Duodenal mucosa (tissue), 2 donors: ENCODE measurements at regions not wholly inside any gene's neighbourhood (a gene's known extent, or its start where the extent isn't known, plus 50 kb on each side); places are given as distances from the start of the nearest gene placed in this dataset.

Experiments used
- H3K27ac ChIP-seq: one replicate; pipeline ENCODE4 v1.7.0; 2013; ENCODE audit warnings: low read depth, low read length
- H3K27me3 ChIP-seq, 2 donors: one replicate each; pipeline ENCODE4 v1.7.0; 2013; ENCODE audit warnings: low read length in 2 of 2, control low read depth in 1 of 2; ENCODE audit not compliant: insufficient read depth in 2 of 2, control insufficient read depth in 1 of 2
- H3K36me3 ChIP-seq, 2 donors: one replicate each; pipeline ENCODE4 v1.7.0; 2013; ENCODE audit warnings: low read length in 2 of 2, control low read depth in 1 of 2; ENCODE audit not compliant: insufficient read depth in 2 of 2, control insufficient read depth in 1 of 2
- H3K4me1 ChIP-seq, 2 donors: one replicate each; pipeline ENCODE4 v1.7.0; 2013; ENCODE audit warnings: low read length in 2 of 2, control low read depth in 1 of 2; ENCODE audit not compliant: insufficient read depth in 2 of 2, control insufficient read depth in 1 of 2
- H3K4me3 ChIP-seq, 2 donors: one replicate each; pipeline ENCODE4 v1.7.0; 2013; ENCODE audit warnings: low read length in 2 of 2, low read depth in 1 of 2
- H3K9ac ChIP-seq, 2 donors: one replicate each; pipeline ENCODE4 v1.7.0; 2013; ENCODE audit warnings: low read length in 2 of 2, low read depth in 1 of 2
- H3K9me3 ChIP-seq, 2 donors: one replicate each; pipeline ENCODE4 v1.7.0; 2013; ENCODE audit warnings: low read length in 2 of 2, control low read depth in 1 of 2; ENCODE audit not compliant: control insufficient read depth in 1 of 2

- no peaks in the 10 kb centered on the region for H3K27me3 ChIP-seq
- H3K4me1 ChIP-seq: no peaks in the 10 kb centered on the region
- H3K9ac ChIP-seq: no peak overlapping the region
- no peaks in the 10 kb centered on the region for H3K36me3 ChIP-seq
- H3K9me3 ChIP-seq: no peaks in the 10 kb centered on the region
- H3K27ac ChIP-seq: no peak overlapping the region
- H3K4me3 ChIP-seq: no peak overlapping the region
Measured at GRCh38 chr2:116645155-116645554, 1169.3 kb upstream of the DDX18 start.

GRCh38 chr2:116668691-116669090 is 1145.8 kb upstream of the DDX18 start:
- Histone ChIP-seq H3K27ac (no peak overlapping the region), H3K9me3 (no peaks in the 10 kb centered on the region), H3K9ac (no peak overlapping the region), H3K36me3 (no peaks in the 10 kb centered on the region), H3K4me1 (no peaks in the 10 kb centered on the region), H3K27me3 (no peaks in the 10 kb centered on the region), H3K4me3 (no peak overlapping the region)

- Histone ChIP-seq H3K4me1 (no peaks in the 10 kb centered on the region), H3K27me3 (no peaks in the 10 kb centered on the region), H3K4me3 (no peak overlapping the region), H3K27ac (no peak overlapping the region), H3K9ac (no peak overlapping the region), H3K9me3 (no peaks in the 10 kb centered on the region), H3K36me3 (no peaks in the 10 kb centered on the region)
Measured at GRCh38 chr2:116669782-116670181, 1144.7 kb upstream of the DDX18 start.

GRCh38 chr2:116674188-116674587 is 1140.3 kb upstream of the DDX18 start:
- Histone ChIP-seq H3K9ac (no peak overlapping the region), H3K36me3 (no peaks in the 10 kb centered on the region), H3K27ac (no peak overlapping the region), H3K4me3 (no peak overlapping the region), H3K27me3 (no peaks in the 10 kb centered on the region), H3K9me3 (no peaks in the 10 kb centered on the region), H3K4me1 (no peaks in the 10 kb centered on the region)

GRCh38 chr2:116676776-116677175 is 1137.7 kb upstream of the DDX18 start:
- Histone ChIP-seq H3K9ac (no peak overlapping the region), H3K9me3 (no peaks in the 10 kb centered on the region), H3K27me3 (no peaks in the 10 kb centered on the region), H3K27ac (no peak overlapping the region), H3K36me3 (no peaks in the 10 kb centered on the region), H3K4me3 (no peak overlapping the region), H3K4me1 (no peaks in the 10 kb centered on the region)

- Histone ChIP-seq H3K9me3 (no peaks in the 10 kb centered on the region), H3K4me1 (no peaks in the 10 kb centered on the region), H3K27ac (no peak overlapping the region)
Measured at GRCh38 chr2:116680256-116680936, 1134.1 kb upstream of the DDX18 start.

GRCh38 chr2:116687371-116687770 is 1127.1 kb upstream of the DDX18 start:
- H3K4me1 ChIP-seq: no peaks in the 10 kb centered on the region
- no peak overlapping the region for H3K9ac ChIP-seq
- H3K4me3 ChIP-seq: no peak overlapping the region
- H3K36me3 ChIP-seq: no peaks in the 10 kb centered on the region
- H3K27ac ChIP-seq: no peak overlapping the region
- H3K9me3 ChIP-seq: no peaks in the 10 kb centered on the region
- no peaks in the 10 kb centered on the region for H3K27me3 ChIP-seq

More at GRCh38 chr2:116680256-116680936, 1134.1 kb upstream of the DDX18 start:
- no peak overlapping the region for H3K9ac ChIP-seq
- no peaks in the 10 kb centered on the region for H3K36me3 ChIP-seq
- no peaks in the 10 kb centered on the region for H3K27me3 ChIP-seq
- H3K4me3 ChIP-seq: no peak overlapping the region

- no peaks in the 10 kb centered on the region for H3K4me1 ChIP-seq
Measured at GRCh38 chr2:116692988-116693387, 1121.5 kb upstream of the DDX18 start.

GRCh38 chr2:116696223-116696622 is 1118.3 kb upstream of the DDX18 start:
- H3K27me3 ChIP-seq: no peaks in the 10 kb centered on the region
- H3K9ac ChIP-seq: no peak overlapping the region
- H3K27ac ChIP-seq: no peak overlapping the region
- no peaks in the 10 kb centered on the region for H3K36me3 ChIP-seq
- no peak overlapping the region for H3K4me3 ChIP-seq
- no peaks in the 10 kb centered on the region for H3K4me1 ChIP-seq
- H3K9me3 ChIP-seq: no peaks in the 10 kb centered on the region

More at GRCh38 chr2:116692988-116693387, 1121.5 kb upstream of the DDX18 start:
- Histone ChIP-seq H3K27me3 (no peaks in the 10 kb centered on the region), H3K27ac (no peak overlapping the region), H3K36me3 (no peaks in the 10 kb centered on the region), H3K9ac (no peak overlapping the region), H3K9me3 (no peaks in the 10 kb centered on the region), H3K4me3 (no peak overlapping the region)

- H3K27me3 ChIP-seq: no peaks in the 10 kb centered on the region
- H3K9ac ChIP-seq: no peak overlapping the region
- no peak overlapping the region for H3K27ac ChIP-seq
- no peaks in the 10 kb centered on the region for H3K4me1 ChIP-seq
- no peak overlapping the region for H3K4me3 ChIP-seq
- H3K36me3 ChIP-seq: no peaks in the 10 kb centered on the region
- no peaks in the 10 kb centered on the region for H3K9me3 ChIP-seq
Measured at GRCh38 chr2:116696903-116697302, 1117.6 kb upstream of the DDX18 start.
